ENCODE measurements at regions not wholly inside any gene's neighbourhood (a gene's known extent, or its start where the extent isn't known, plus 50 kb on each side); places are given as distances from the start of the nearest gene placed in this dataset.

- TF ChIP-seq POLR2A (IDR thresholded peaks at IDR 0.05) (no peak), POLR2AphosphoS5 (IDR thresholded peaks at IDR 0.05) (no peak)
- TF ChIP-seq, protein P1, sequence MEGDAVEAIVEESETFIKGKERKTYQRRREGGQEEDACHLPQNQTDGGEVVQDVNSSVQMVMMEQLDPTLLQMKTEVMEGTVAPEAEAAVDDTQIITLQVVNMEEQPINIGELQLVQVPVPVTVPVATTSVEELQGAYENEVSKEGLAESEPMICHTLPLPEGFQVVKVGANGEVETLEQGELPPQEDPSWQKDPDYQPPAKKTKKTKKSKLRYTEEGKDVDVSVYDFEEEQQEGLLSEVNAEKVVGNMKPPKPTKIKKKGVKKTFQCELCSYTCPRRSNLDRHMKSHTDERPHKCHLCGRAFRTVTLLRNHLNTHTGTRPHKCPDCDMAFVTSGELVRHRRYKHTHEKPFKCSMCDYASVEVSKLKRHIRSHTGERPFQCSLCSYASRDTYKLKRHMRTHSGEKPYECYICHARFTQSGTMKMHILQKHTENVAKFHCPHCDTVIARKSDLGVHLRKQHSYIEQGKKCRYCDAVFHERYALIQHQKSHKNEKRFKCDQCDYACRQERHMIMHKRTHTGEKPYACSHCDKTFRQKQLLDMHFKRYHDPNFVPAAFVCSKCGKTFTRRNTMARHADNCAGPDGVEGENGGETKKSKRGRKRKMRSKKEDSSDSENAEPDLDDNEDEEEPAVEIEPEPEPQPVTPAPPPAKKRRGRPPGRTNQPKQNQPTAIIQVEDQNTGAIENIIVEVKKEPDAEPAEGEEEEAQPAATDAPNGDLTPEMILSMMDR (IDR thresholded peaks at IDR 0.05), result no peak
Measured at GRCh38 chr1:217193151-217193550, 437.7 kb downstream of the GPATCH2 start.
